ENCODE measurements at regions not wholly inside any gene's neighbourhood (a gene's known extent, or its start where the extent isn't known, plus 50 kb on each side); places are given as distances from the start of the nearest gene placed in this dataset.

DNA sequence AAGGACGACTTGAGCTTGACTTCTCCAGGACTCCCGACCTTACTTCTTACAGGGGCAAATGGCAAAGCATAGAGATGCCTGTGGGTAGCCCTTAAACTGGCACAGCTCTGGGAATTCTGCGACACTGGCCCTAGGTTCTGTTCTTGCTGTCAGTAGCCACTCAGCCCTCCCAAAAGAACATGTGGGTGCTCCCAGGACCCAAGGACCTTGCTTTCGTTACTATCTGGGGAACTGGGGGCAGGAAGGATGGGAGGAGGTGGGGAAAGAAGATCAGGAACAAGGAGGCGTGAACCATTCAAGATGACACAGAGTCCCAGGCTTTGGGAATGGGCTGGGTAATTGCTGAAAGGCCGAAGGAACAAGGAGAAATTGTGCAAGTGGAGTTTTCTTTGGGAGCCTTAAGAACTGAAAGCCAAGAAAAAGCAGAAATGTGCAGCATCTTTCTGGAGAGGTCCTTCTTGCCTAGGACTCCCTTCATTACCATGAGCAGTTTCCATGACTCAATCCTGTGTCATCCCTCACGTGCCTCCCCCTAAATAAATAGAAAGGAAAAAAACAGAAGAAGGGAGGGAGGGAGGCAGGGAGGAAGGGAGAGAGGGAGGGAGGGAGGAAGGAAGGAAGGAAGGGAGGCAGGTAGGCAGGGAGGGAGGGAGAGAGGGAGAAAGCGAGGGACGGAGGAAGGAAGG is 284.6 kb upstream of the FOXQ1 start:
- ATAC-seq (no peak), DNase-seq (no peak)
- Mint-ChIP-seq H3K4me1 (no peaks in the 10 kb centered on the region), H3K27ac (no peak overlapping the region), H3K27me3 (peaks cover 7% of the 10 kb centered on the region), H3K4me3 (no peak overlapping the region), H3K36me3 (no peaks in the 10 kb centered on the region), H3K9me3 (ENCODE audit: low read depth) (no peaks in the 10 kb centered on the region)
- CTCF ChIA-PET, result no interaction called here

DNA sequence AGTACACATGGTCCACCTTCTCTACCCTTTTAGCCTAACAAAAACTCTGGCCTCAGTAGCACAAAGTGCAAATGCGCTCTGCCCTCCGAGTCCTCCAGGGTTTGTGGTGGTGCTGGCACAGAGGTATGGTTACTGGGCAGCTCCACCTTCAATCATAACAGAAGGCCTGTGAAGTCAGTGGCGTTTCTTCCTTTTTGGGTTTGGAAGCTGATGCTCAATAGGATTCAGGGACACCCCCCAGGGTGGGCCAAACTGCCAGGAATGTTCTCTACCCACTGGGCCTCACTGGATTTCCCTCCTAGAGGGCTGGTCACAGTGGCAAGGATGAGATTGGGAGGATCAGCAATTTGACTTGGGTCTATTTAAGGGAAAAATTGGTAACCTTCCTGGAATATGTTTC is 286.1 kb upstream of the FOXQ1 start:
- DNase-seq (no peak), ATAC-seq (no peak)
- Mint-ChIP-seq H3K27ac (no peak overlapping the region), H3K4me1 (no peaks in the 10 kb centered on the region), H3K4me3 (no peak overlapping the region), H3K27me3 (no peaks in the 10 kb centered on the region), H3K36me3 (no peaks in the 10 kb centered on the region), H3K9me3 (ENCODE audit: low read depth) (peaks cover 2% of the 10 kb centered on the region)
- CTCF ChIA-PET, result no interaction called here

DNA sequence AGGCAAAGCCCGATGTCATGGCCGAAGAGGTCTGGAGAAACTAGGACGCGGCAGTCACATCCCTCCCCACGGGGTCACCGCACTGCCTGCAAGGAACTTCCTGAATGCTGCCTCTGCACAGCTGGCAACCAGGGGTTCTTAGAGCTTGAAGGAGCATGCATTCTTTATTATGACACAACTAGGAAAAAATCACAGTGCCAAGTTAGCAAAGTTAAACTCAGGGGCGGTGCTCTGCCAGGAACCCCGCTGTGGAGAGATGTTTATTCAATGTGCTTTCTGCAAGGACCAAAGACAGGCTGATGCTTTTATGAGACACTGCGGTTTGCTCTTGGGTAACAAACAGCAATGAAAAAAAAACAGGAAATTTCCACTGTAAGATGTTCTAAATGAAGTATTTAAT is 287.3 kb upstream of the FOXQ1 start:
- Mint-ChIP-seq H3K9me3 (ENCODE audit: low read depth) (peaks cover 2% of the 10 kb centered on the region), H3K36me3 (no peaks in the 10 kb centered on the region), H3K4me3 (no peak overlapping the region), H3K4me1 (no peaks in the 10 kb centered on the region), H3K27ac (no peak overlapping the region), H3K27me3 (no peaks in the 10 kb centered on the region)
- CTCF ChIA-PET, result no interaction called here
- DNase-seq (no peak), ATAC-seq (no peak)

DNA sequence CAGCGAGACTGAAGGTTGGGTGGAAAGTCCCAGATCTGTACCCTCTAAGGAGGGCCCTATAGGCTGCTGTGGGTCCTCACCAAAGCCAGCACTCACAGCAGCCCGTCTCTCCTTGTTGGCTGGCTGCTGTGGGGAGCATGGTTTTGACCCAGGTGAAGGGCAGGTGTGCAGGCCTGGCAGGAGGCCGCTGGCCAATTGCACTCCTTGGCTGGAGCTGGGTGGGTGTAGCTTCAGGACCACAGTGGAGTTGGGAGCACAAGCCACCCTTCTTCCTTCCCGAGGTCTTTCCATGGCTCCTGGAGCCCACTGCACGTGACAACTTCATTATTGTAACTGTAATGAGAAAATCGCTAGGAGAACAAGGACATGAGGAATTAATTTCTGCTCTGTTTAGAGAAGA is 287.7 kb upstream of the FOXQ1 start:
- no peaks in the 10 kb centered on the region for H3K36me3 Mint-ChIP-seq
- no peaks in the 10 kb centered on the region for H3K27me3 Mint-ChIP-seq
- H3K9me3 Mint-ChIP-seq (ENCODE audit: low read depth), result peaks cover 2% of the 10 kb centered on the region
- no peaks in the 10 kb centered on the region for H3K4me1 Mint-ChIP-seq
- ATAC-seq, result no peak
- no peak overlapping the region for H3K4me3 Mint-ChIP-seq
- DNase-seq, result no peak
- H3K27ac Mint-ChIP-seq, result no peak overlapping the region
- CTCF ChIA-PET, result no interaction called here

DNA sequence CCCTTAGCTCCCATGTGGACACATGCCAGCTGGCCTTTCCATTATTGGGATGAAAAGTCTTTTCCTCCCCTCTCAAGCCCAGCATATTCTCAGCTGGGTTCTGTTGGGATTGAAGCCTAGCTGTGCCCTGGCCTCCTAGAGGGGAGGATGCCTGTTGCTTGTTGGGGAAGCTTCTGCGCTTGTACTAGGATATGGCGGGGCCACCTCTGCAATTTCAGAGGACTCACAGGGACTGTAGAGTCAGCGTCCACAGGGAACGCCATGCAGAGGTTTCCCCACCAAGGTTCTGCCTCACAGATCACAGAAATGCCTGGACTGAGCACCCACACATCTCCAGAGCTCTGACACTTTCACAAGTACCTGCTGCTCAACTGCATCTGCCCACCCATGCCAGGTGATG is 288.7 kb upstream of the FOXQ1 start:
- Mint-ChIP-seq H3K4me1 (no peaks in the 10 kb centered on the region), H3K9me3 (ENCODE audit: low read depth) (peaks cover 2% of the 10 kb centered on the region), H3K4me3 (no peak overlapping the region), H3K36me3 (no peaks in the 10 kb centered on the region), H3K27ac (no peak overlapping the region), H3K27me3 (no peaks in the 10 kb centered on the region)
- no peak for ATAC-seq
- CTCF ChIA-PET, result no interaction called here
- DNase-seq, result no peak

DNA sequence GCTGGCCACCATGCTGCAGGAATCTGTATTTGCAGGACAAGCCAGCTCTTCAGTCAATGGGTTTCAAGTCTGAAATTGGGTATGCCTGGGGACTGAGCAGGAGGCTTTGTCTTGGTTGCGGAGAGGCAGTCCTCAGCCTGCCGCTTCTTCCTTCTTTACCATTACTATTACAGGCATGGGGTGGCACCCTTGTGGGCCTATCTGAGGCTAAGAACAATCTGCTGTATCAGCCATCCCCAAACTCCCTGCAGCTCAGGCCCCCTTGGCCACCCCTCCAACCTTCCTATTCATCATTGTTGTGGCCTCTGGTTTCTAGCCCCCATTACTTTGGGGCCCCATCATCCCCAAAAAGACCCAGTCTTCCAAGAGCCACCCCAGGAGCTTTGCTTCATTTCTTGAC is 289.2 kb upstream of the FOXQ1 start:
- H3K4me3 Mint-ChIP-seq, result no peak overlapping the region
- H3K27ac Mint-ChIP-seq, result no peak overlapping the region
- ATAC-seq, result no peak
- no peaks in the 10 kb centered on the region for H3K27me3 Mint-ChIP-seq
- H3K36me3 Mint-ChIP-seq, result no peaks in the 10 kb centered on the region
- H3K4me1 Mint-ChIP-seq, result no peaks in the 10 kb centered on the region
- CTCF ChIA-PET, result no interaction called here
- H3K9me3 Mint-ChIP-seq (ENCODE audit: low read depth), result peaks cover 2% of the 10 kb centered on the region
- DNase-seq, result no peak

DNA sequence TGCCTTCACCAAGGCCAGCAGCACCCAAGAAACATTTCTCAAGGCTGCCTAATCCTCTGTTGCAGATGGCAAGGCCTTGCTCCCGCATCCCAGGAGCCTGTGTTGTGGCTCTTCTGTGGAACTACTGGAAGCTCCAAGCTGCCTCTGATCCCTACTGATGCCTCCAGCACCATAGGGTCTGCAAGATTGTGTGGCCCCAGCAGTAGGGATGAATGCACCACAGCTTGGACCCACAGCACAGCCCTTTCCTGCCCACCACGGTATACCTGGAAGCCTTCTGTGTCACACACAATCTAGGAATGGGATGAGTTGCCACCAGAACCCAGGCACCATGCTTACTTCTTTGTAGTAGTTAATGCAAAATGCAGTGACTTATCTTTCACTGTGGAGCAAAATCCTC is 291.1 kb upstream of the FOXQ1 start:
- peaks cover 7% of the 10 kb centered on the region for H3K27me3 Mint-ChIP-seq
- DNase-seq, result no peak
- H3K4me1 Mint-ChIP-seq, result no peaks in the 10 kb centered on the region
- peaks cover 2% of the 10 kb centered on the region for H3K9me3 Mint-ChIP-seq (ENCODE audit: low read depth)
- H3K4me3 Mint-ChIP-seq, result no peak overlapping the region
- H3K36me3 Mint-ChIP-seq, result no peaks in the 10 kb centered on the region
- CTCF ChIA-PET, result no interaction called here
- H3K27ac Mint-ChIP-seq, result no peak overlapping the region
- no peak for ATAC-seq

DNA sequence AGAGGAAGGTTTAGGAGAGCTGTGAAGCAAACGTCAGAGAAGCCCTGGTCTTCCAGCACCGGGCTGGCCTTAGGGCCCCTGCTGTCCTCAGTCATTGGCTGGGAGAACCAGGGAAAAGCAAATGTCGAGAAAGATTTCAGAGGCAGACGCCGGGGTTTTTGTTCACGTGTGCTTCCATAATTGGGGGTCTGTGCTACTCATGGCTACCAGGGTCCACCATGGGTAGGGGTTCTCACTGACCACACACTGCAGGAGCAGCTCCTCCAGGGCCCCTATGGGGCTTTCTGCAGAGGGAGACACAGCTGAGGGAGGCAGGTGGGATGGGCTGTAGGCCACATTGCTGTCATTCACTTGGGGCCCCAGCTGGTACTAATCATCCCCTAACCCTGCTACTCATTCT is 291.8 kb upstream of the FOXQ1 start:
- H3K4me1 Mint-ChIP-seq, result no peaks in the 10 kb centered on the region
- CTCF ChIA-PET, result no interaction called here
- peaks cover 2% of the 10 kb centered on the region for H3K9me3 Mint-ChIP-seq (ENCODE audit: low read depth)
- no peak for ATAC-seq
- H3K27me3 Mint-ChIP-seq, result peaks cover 7% of the 10 kb centered on the region
- H3K36me3 Mint-ChIP-seq, result no peaks in the 10 kb centered on the region
- no peak for DNase-seq
- no peak overlapping the region for H3K27ac Mint-ChIP-seq
- no peak overlapping the region for H3K4me3 Mint-ChIP-seq

DNA sequence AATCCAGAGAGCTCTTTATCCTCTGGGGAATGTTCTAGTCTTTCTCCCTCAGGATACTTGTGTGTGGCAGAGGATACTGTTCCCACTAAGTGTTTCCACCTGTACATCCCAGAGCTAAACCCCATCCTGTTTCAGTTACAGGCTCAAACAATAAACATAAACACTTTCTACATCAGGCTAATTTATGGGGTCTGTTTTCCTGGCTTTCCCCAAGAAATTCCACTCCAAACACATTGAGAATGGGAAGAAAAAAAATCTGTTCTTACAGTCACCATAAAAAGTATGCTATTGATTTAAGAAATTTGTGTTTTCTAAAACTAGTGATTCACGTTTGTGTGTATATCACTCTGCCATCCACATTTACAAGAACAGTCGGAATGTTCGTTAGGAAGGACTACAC is 293.9 kb upstream of the FOXQ1 start:
- no peak for DNase-seq
- peaks cover 2% of the 10 kb centered on the region for H3K9me3 Mint-ChIP-seq (ENCODE audit: low read depth)
- ATAC-seq, result no peak
- CTCF ChIA-PET, result no interaction called here
- no peaks in the 10 kb centered on the region for H3K4me1 Mint-ChIP-seq
- H3K27ac Mint-ChIP-seq, result no peak overlapping the region
- H3K36me3 Mint-ChIP-seq, result no peaks in the 10 kb centered on the region
- peaks cover 11% of the 10 kb centered on the region for H3K27me3 Mint-ChIP-seq
- no peak overlapping the region for H3K4me3 Mint-ChIP-seq

DNA sequence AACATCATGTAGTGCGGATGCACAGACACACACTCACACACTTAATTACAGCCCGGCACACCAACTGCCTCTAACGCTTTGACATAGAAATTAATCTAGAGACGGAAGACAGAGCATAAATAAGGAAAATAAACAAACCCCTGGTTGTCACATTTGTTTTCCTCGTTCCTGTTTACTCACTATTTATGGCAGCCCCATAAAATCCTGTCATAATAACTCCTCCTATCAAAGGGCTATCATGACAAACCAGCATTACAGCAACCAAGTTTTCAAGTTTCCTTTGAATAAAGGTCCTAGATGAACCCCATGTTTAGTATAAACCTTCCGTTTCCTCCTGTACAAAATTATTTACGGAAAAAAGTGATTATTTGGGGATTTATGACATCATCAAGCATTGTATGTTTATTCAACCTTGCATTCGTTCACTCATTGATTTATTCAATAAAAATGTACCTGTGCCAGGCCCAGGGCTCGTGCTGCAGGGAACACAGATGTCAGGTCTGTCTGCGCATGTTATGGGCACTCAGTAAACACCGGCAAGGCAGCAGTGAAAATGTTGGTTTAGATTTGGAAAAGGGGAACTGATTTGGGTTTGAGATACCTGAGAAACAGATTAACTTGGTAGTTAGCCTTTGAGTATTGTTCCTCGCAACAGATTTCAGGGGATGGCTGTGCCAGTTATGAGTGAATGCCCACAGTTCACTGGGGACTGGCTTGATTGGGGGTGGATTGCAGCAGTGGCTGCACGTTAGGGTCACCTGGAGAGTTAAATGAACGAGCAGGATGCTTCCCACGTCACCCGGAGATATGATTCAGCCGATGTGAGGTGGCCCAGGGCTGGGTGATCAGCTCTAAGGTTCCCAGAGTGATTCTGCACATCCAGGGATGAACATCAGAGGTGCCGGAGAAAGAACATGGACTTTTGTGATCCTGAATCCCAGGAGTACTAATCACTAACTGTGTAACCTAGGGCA is 295.3 kb upstream of the FOXQ1 start:
- ATAC-seq (no peak), DNase-seq (no peak)
- Mint-ChIP-seq H3K27me3 (peaks cover 11% of the 10 kb centered on the region), H3K27ac (no peak overlapping the region), H3K4me3 (no peak overlapping the region), H3K36me3 (no peaks in the 10 kb centered on the region), H3K4me1 (no peaks in the 10 kb centered on the region), H3K9me3 (ENCODE audit: low read depth) (no peaks in the 10 kb centered on the region)
- CTCF ChIA-PET, result no interaction called here

DNA sequence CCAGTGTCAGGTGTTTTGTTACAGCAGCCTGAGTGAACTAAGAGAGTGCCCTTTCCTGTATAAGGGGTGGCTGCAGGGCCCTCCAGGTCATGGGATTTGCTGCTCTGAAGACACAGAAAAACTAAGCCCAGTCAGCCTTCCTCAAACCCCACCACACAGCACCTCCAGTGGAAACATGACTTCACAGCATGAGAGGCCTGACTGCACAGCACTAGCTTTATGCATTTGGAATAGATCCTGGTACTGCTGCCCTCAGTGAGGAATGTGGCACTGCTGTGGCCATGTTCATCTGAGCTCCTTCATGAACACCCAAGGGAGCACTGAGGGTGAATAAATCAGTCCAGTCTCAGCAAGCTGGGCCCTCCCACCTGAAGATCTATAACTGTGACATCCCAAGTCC is 296.1 kb upstream of the FOXQ1 start:
- CTCF ChIA-PET, result no interaction called here
- ATAC-seq (no peak), DNase-seq (no peak)
- H3K4me1 Mint-ChIP-seq, result no peaks in the 10 kb centered on the region
- no peak overlapping the region for H3K27ac Mint-ChIP-seq
- H3K27me3 Mint-ChIP-seq, result peaks cover 11% of the 10 kb centered on the region
- no peaks in the 10 kb centered on the region for H3K36me3 Mint-ChIP-seq
- H3K9me3 Mint-ChIP-seq (ENCODE audit: low read depth), result no peaks in the 10 kb centered on the region
- H3K4me3 Mint-ChIP-seq, result no peak overlapping the region

DNA sequence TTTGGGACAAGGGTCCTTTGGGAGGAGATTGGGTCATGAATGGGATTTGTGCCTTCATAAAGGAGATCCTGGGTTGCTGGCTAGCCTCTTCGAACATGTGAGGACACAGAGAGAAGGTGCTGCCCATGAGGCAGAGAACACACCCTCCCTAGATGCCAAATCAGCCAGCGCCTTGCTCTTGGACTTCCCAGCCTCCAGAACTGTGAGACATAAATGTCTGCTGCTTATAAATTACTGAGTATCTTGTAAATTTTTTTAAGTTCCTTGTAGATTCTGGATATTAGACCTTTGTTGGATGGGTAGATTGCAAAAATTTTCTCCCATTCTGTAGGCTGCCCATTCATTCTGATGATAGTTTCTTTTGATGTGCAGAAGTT is 297.5 kb upstream of the FOXQ1 start:
- H3K9me3 Mint-ChIP-seq (ENCODE audit: low read depth), result no peaks in the 10 kb centered on the region
- CTCF ChIA-PET, result no interaction called here
- ATAC-seq, result no peak

DNA sequence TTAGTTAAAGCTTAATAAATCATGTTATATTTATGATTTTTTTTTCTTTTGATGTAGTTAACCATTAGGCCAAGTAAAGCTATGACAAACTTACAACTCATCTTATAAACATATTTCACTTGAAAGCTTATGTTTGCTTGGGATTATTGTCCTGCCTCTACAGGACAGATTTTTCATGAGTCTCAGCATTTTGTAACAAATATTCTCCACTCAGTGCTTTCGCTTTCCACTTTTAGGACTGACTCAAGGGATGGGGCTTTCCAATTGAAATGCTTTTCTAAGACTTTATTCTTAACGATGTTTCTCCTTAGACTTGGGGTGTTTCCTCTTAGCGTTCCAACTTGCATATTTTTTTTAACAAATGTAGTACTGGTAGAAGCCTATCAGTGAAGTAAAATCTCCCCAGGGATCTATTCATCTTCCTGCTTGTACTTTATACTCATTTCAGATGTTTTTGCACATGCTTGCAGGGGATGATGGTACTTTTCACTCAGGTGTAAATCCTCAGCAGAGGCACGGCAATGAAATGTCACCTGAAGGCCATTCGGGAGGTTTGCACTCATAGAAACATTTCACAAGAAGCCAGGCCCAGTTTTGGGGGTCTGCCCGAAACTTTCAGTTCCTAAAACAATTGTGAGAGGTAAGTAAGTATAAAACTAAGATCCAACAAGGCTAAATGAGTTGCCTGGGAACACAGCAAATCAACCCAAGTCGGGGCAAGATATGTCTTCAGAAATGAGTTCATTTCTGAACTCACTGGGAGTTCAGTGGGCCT is 298.1 kb upstream of the FOXQ1 start:
- H3K4me1 Mint-ChIP-seq, result no peaks in the 10 kb centered on the region
- H3K27me3 Mint-ChIP-seq, result peaks cover 13% of the 10 kb centered on the region
- no peak overlapping the region for H3K4me3 Mint-ChIP-seq
- no peak overlapping the region for H3K27ac Mint-ChIP-seq
- CTCF ChIA-PET, result no interaction called here
- H3K9me3 Mint-ChIP-seq (ENCODE audit: low read depth), result no peaks in the 10 kb centered on the region
- ATAC-seq (no peak), DNase-seq (no peak)
- no peaks in the 10 kb centered on the region for H3K36me3 Mint-ChIP-seq

More for the DNA sequence above, 297.5 kb upstream of the FOXQ1 start:
- H3K27me3 Mint-ChIP-seq, result peaks cover 11% of the 10 kb centered on the region
- H3K36me3 Mint-ChIP-seq, result no peaks in the 10 kb centered on the region
- no peak for DNase-seq
- H3K4me1 Mint-ChIP-seq, result no peaks in the 10 kb centered on the region
- H3K4me3 Mint-ChIP-seq, result no peak overlapping the region
- no peak overlapping the region for H3K27ac Mint-ChIP-seq

DNA sequence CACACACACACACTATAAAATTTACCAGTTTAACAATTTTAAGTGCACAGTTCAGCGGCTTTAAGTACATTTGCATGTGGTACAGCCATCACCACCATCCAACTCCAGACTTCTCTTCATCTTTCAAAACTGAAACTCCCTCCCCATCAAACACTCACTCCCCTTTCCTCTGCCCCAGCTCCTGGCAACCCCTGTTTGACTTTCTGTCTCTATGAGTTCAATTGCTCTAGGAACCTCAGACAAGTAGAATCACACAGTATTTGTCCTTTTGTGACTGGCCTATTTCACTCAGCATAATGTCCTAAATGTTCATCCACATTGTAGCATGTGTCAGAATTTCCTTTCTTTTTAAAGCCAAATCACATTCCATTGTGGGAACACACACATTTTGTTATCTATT is 302.8 kb upstream of the FOXQ1 start:
- no peaks in the 10 kb centered on the region for H3K36me3 Mint-ChIP-seq
- H3K27me3 Mint-ChIP-seq, result peaks cover 6% of the 10 kb centered on the region
- CTCF ChIA-PET, result no interaction called here
- ATAC-seq (no peak), DNase-seq (no peak)
- H3K4me3 Mint-ChIP-seq, result no peak overlapping the region
- H3K27ac Mint-ChIP-seq, result no peak overlapping the region
- no peaks in the 10 kb centered on the region for H3K4me1 Mint-ChIP-seq
- no peaks in the 10 kb centered on the region for H3K9me3 Mint-ChIP-seq (ENCODE audit: low read depth)
